Endothelial cell of umbilical vein (primary cell): ENCODE measurements at regions not wholly inside any gene's neighbourhood (a gene's known extent, or its start where the extent isn't known, plus 50 kb on each side); places are given as distances from the start of the nearest gene placed in this dataset.

ENCODE experiments used
- BruUV-seq: library from RNA; stranded (reverse); fragments of 400-500 nt; replicated peaks from 2 replicates; lab custom pipeline; 2021; lab: Mats Ljungman, UMichigan
- CTCF ChIA-PET: fragments of 300-600, 350-600 bp; sonication (Branson Sonifier 250); formaldehyde crosslinking; loops from one replicate; lab custom pipeline; 2021; ENCODE audit warnings: antibody characterized with exemption, inconsistent platforms; lab: Charles Lee
- POLR2A ChIA-PET: fragments of 300-600, 350-600 bp; sonication (Branson Sonifier 250); formaldehyde crosslinking; loops from one replicate; lab custom pipeline; 2021; ENCODE audit warnings: antibody characterized with exemption, inconsistent platforms; lab: Charles Lee
- DNase-seq: peaks from one replicate; pipeline ENCODE4 v3.0.0-alpha.2; 2011; ENCODE audit warnings: low read depth, low spot score
- FAIRE-seq: peaks from 2 replicates; lab custom pipeline; 2011; peaks lifted over from hg19 to GRCh38; lab: Jason Lieb, UNC
- H2AFZ ChIP-seq: 2 replicates; pipeline ENCODE4 v1.6.0; 2012; ENCODE audit warnings: low read depth, low read length, control low read depth, inconsistent platforms
- H3K27ac ChIP-seq: 2 replicates; pipeline ENCODE4 v1.5.1; 2011; ENCODE audit warnings: low read depth, mild to moderate bottlenecking, control low read depth, low read length, moderate library complexity; ENCODE audit not compliant: insufficient read depth
- H3K27me3 ChIP-seq, 2 experiments: 2 replicates each; pipeline versions ENCODE4 v1.6.0 to v1.6.1; 2011; ENCODE audit warnings: low read length in 2 of 2, mixed read lengths in 1 of 2; ENCODE audit not compliant: control insufficient read depth in 2 of 2, insufficient read depth in 2 of 2
- H3K36me3 ChIP-seq, 2 experiments: 2 replicates in 1 of 2; 3 replicates in 1 of 2; pipeline ENCODE4 v1.5.1; 2011; ENCODE audit warnings: low read length in 2 of 2, mild to moderate bottlenecking in 1 of 2, moderate library complexity in 1 of 2; ENCODE audit not compliant: control insufficient read depth in 2 of 2, insufficient read depth in 2 of 2; ENCODE audit errors: extremely low read depth in 1 of 2
- H3K4me1 ChIP-seq: 3 replicates; pipeline ENCODE4 v1.5.1; 2011; ENCODE audit warnings: mild to moderate bottlenecking, low read length; ENCODE audit not compliant: control insufficient read depth, insufficient read depth; ENCODE audit errors: extremely low read depth
- H3K4me2 ChIP-seq: 2 replicates; pipeline ENCODE4 v1.6.1; 2011; ENCODE audit warnings: low read length, control low read depth, mixed read lengths; ENCODE audit not compliant: insufficient read depth
- H3K4me3 ChIP-seq, 3 experiments: fragments of 200-600 bp in 1 of 3; sonication (generic), shearing (Covaris generic) in 1 of 3; replicated peaks in 1 of 3; 2 replicates each; pipeline ENCODE4 v1.5.1; 2011 to 2016; ENCODE audit warnings: control low read depth in 3 of 3, low read length in 3 of 3, mild to moderate bottlenecking in 2 of 3, inconsistent platforms in 1 of 3, low read depth in 1 of 3, moderate library complexity in 1 of 3; ENCODE audit not compliant: insufficient read depth in 1 of 3
- H3K79me2 ChIP-seq: 2 replicates; pipeline ENCODE4 v1.6.0; 2012; ENCODE audit warnings: low read length, inconsistent platforms; ENCODE audit not compliant: control insufficient read depth, insufficient read depth
- H3K9ac ChIP-seq: replicated peaks from 2 replicates; pipeline ENCODE3; 2011; ENCODE audit warnings: low read length, control low read depth; ENCODE audit not compliant: insufficient read depth; ENCODE audit errors: extremely low read depth
- H3K9me1 ChIP-seq: replicated peaks from 3 replicates; pipeline ENCODE4 v1.6.0; 2011; ENCODE audit warnings: mild to moderate bottlenecking, low read length; ENCODE audit not compliant: control insufficient read depth, insufficient read depth; ENCODE audit errors: extremely low read depth
- H3K9me3 ChIP-seq: replicated peaks from 2 replicates; pipeline ENCODE4 v1.5.1; 2012; ENCODE audit warnings: low read length, inconsistent platforms; ENCODE audit not compliant: control insufficient read depth, insufficient read depth
- H4K20me1 ChIP-seq: replicated peaks from 2 replicates; pipeline ENCODE3; 2011; ENCODE audit warnings: mild to moderate bottlenecking, low read length; ENCODE audit not compliant: control insufficient read depth, insufficient read depth; ENCODE audit errors: extremely low read depth
- EZH2 ChIP-seq: IDR thresholded peaks from 2 replicates; pipeline ENCODE4 v1.6.1; 2012; ENCODE audit warnings: borderline replicate concordance, low read depth, mild to moderate bottlenecking, moderate library complexity, low read length, inconsistent platforms; ENCODE audit not compliant: severe bottlenecking
- FOS ChIP-seq: IDR thresholded peaks from 2 replicates; pipeline ENCODE4 v1.6.1; 2011; ENCODE audit warnings: mild to moderate bottlenecking, low read length, moderate library complexity, borderline replicate concordance; ENCODE audit not compliant: insufficient read depth
- GATA2 ChIP-seq: IDR thresholded peaks from 2 replicates; pipeline ENCODE4 v1.7.0; 2011; ENCODE audit warnings: low read depth, mild to moderate bottlenecking, moderate library complexity, mixed read lengths, low read length; ENCODE audit not compliant: insufficient read length, insufficient read depth
- MAX ChIP-seq: IDR thresholded peaks from 2 replicates; pipeline ENCODE4 v1.6.1; 2011; ENCODE audit not compliant: insufficient read depth, insufficient read length
- MYC ChIP-seq: IDR thresholded peaks from one replicate; pipeline ENCODE4 v1.6.1; 2011; ENCODE audit warnings: mild to moderate bottlenecking, low read depth, low read length
- POLR2A ChIP-seq: IDR thresholded peaks from 2 replicates; pipeline ENCODE4 v1.6.1; 2012; ENCODE audit warnings: low read depth, mild to moderate bottlenecking, control low read depth, low read length
- POLR2AphosphoS5 ChIP-seq: IDR thresholded peaks from 2 replicates; pipeline ENCODE4 v1.6.1; 2012; ENCODE audit warnings: low read depth, mild to moderate bottlenecking, control low read depth, low read length, moderate library complexity; ENCODE audit not compliant: insufficient read depth
- dilution Hi-C: fragments of 300-500 bp; cut with MboI; formaldehyde crosslinking; loops from one replicate; pipeline ENCODE4 v1.15.0; 2019; ENCODE audit warnings: low sequenced_read_pairs; ENCODE audit not compliant: extremely low pct_ligation_motif_present
- intact Hi-C: fragments of 100-400 bp; cut with micrococcal nuclease; formaldehyde crosslinking; loops from one replicate; pipeline ENCODE4 v1.10.0; 2022
- TF ChIP-seq, protein P1 (sequence below), 2 donors: IDR thresholded peaks; 1 replicate in 1 of 2; 2 replicates in 1 of 2; pipeline ENCODE4 v1.5.1; 2011; ENCODE audit warnings: low read length in 2 of 2, mild to moderate bottlenecking in 2 of 2, moderate library complexity in 2 of 2, control low read depth in 1 of 2, inconsistent platforms in 1 of 2, low read depth in 1 of 2; ENCODE audit not compliant: insufficient read depth in 1 of 2; ENCODE audit errors: extremely low read depth in 1 of 2

DNA sequence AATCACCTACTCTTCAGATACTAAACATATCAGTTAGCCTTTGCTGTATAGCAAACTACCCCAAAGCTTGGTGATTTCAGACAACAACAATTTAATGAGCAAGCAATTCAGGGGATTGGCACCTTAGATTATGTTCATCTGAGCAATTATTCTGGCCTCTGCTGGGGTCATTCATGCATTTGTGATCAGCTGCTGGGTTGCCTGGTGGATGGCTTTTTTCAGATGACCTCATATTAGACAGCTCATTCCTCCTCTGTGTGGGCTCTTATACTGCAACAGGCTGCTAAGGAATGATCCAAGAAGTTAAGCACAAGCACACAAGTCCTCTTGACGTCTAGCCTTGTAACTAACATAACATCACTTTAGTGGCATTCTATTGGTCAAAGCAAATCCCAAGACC lies 153.0 kb upstream of the PPP1R2C start:
- Histone ChIP-seq H3K9me3 (no peaks in the 10 kb centered on the region), H2AFZ (no peak overlapping the region), H3K4me3 (no peak overlapping the region), H3K4me1 (no peaks in the 10 kb centered on the region), H4K20me1 (no peaks in the 10 kb centered on the region), H3K9ac (no peak overlapping the region), H3K27me3 (no peaks in the 10 kb centered on the region), H3K4me2 (no peak overlapping the region), H3K9me1 (no peaks in the 10 kb centered on the region), H3K27ac (no peak overlapping the region), H3K36me3 (no peaks in the 10 kb centered on the region), H3K79me2 (no peaks in the 10 kb centered on the region)
- intact Hi-C loops (no loop called here), dilution Hi-C loops (no loop called here)
- POLR2A ChIA-PET, result no interaction called here
- TF ChIP-seq MYC, result no peak
- TF ChIP-seq GATA2, result no peak
- no peak for TF ChIP-seq FOS
- no peak for TF ChIP-seq POLR2A
- TF ChIP-seq, protein P1, sequence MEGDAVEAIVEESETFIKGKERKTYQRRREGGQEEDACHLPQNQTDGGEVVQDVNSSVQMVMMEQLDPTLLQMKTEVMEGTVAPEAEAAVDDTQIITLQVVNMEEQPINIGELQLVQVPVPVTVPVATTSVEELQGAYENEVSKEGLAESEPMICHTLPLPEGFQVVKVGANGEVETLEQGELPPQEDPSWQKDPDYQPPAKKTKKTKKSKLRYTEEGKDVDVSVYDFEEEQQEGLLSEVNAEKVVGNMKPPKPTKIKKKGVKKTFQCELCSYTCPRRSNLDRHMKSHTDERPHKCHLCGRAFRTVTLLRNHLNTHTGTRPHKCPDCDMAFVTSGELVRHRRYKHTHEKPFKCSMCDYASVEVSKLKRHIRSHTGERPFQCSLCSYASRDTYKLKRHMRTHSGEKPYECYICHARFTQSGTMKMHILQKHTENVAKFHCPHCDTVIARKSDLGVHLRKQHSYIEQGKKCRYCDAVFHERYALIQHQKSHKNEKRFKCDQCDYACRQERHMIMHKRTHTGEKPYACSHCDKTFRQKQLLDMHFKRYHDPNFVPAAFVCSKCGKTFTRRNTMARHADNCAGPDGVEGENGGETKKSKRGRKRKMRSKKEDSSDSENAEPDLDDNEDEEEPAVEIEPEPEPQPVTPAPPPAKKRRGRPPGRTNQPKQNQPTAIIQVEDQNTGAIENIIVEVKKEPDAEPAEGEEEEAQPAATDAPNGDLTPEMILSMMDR (IDR thresholded peaks at IDR 0.05; ENCODE audit: extremely low read depth in 1 of 2, insufficient read depth in 1 of 2, low read depth in 1 of 2, low read length in 2 of 2), result no peak
- TF ChIP-seq POLR2AphosphoS5, result no peak
- no peak for TF ChIP-seq EZH2
- no peak for TF ChIP-seq MAX
- BruUV-seq, result no TSS peak
- CTCF ChIA-PET, result no interaction called here
- DNase-seq (no peak), FAIRE-seq (no peak)
